ENCODE measurements at regions not wholly inside any gene's neighbourhood (a gene's known extent, or its start where the extent isn't known, plus 50 kb on each side); places are given as distances from the start of the nearest gene placed in this dataset.

DNA sequence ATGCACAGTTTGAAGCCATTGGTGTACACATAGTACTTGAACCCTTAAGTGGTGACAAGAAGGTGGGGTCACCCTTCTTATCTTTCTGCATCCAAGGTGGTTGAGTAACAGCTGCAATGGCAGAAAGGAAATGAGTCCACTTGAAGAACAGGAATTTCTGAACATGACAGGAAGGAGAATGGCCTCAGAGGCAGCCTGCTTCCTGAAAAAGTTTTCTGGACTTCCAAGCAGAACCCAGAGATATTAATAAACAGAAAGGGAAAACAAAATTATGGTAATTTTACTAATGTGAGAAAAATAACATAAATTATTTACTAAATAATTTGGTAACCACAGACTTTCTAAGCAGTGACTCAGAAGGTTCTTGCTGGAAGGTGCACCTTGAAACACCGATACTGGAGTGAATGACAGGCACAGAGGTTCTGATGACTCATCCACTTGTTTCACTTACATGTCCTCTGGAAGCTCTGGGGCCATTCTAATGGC, 119.9 kb upstream of the HS3ST1 start:
- DNase-seq, result peak; percentile 34
- H3K4me1 ChIP-seq (ENCODE audit: control insufficient read depth, insufficient read depth, low read length), result peaks cover 5% of the 10 kb centered on the region
- H3K27me3 ChIP-seq (ENCODE audit: control insufficient read depth, insufficient read depth, low read length), result no peaks in the 10 kb centered on the region
- dilution Hi-C loops (cut with HindIII; ENCODE audit: low sequenced_read_pairs, unreplicated experiment) (no loop called here), intact Hi-C loops (cut with micrococcal nuclease) (no loop called here), in situ Hi-C loops (cut with MboI; ENCODE audit: low sequenced_read_pairs) (no loop called here)
- 0 out of 4 replicates have a peak overlapping the region, but pooled peaks of 1 of the 2 experiments have one; percentile 1 for H4K8ac ChIP-seq (ENCODE audit: low read depth in 2 of 2, low read length in 2 of 2)
- H3K18ac ChIP-seq (ENCODE audit: low read depth, low read length), result peak overlapping the region; percentile 53
- no peak overlapping the region for H4K91ac ChIP-seq (ENCODE audit: insufficient read depth, low read depth, low read length)
- no peak overlapping the region for H2BK15ac ChIP-seq (ENCODE audit: low read depth, low read length)
- no peak overlapping the region for H3K27ac ChIP-seq (ENCODE audit: insufficient read depth, low read length)
- ChIA-PET POLR2A (ENCODE audit: unreplicated experiment) (no interaction called here), CTCF (interaction anchor here (1.0 kb wide), 1 partner anchor 11 kb away, joined by 3 read pairs; no protein-coding TSS in a partner anchor)
- ATAC-seq (ENCODE audit: low read depth), result no peak
- peak overlapping the region; percentile 43; the same call in 1 of the 2 replicates for H2AK5ac ChIP-seq (ENCODE audit: low read depth, low read length)
- H3K14ac ChIP-seq (replicated peaks; ENCODE audit: low read depth, low read length), result no peak overlapping the region
- no peak overlapping the region for H2BK5ac ChIP-seq (ENCODE audit: low read depth, low read length, poor library complexity, severe bottlenecking)
- no peaks in the 10 kb centered on the region for H3K9me3 ChIP-seq (ENCODE audit: control insufficient read depth, insufficient read depth, low read length)
- no peak overlapping the region for H3K56ac ChIP-seq (ENCODE audit: extremely low read depth, insufficient read depth, low read length)
- H2AK9ac ChIP-seq (replicated peaks; ENCODE audit: low read depth, low read length, poor library complexity), result no peak overlapping the region
- no CpG with 5 or more reads among the region's 1 CpG for WGBS, 2 experiments (ENCODE audit: extremely low coverage in 2 of 2, insufficient read length in 1 of 2)
- BruUV-seq (replicated peaks), result no TSS peak
- no peaks in the 10 kb centered on the region for H3K79me1 ChIP-seq (ENCODE audit: low read depth in 1 of 2, low read length in 2 of 2)
- no peak overlapping the region for H3K9ac ChIP-seq (ENCODE audit: low read depth, low read length)
- no peak overlapping the region for H3K23ac ChIP-seq (ENCODE audit: low read depth, low read length)
- H3K4me2 ChIP-seq (ENCODE audit: low read depth, low read length), result no peak overlapping the region
- H2BK20ac ChIP-seq (ENCODE audit: low read depth, low read length), result no peak overlapping the region
- no peak overlapping the region for H3K4me3 ChIP-seq (ENCODE audit: insufficient read depth, low read depth, low read length)
- H3K9me1 ChIP-seq (ENCODE audit: insufficient read depth, low read length), result 0 out of 2 replicates have a peak, but pooled peaks cover 2% of the 10 kb centered on the region
- H2AFZ ChIP-seq (replicated peaks; ENCODE audit: low read length, poor library complexity), result no peak overlapping the region
- H4K5ac ChIP-seq (ENCODE audit: low read depth, low read length), result no peak overlapping the region
- H3K4ac ChIP-seq (ENCODE audit: low read depth, low read length), result no peak overlapping the region
- TF ChIP-seq RAD21 (IDR thresholded peaks at IDR 0.05; ENCODE audit: low read length) (no peak), FOS (IDR thresholded peaks at IDR 0.05; ENCODE audit: low read depth, low read length) (peak; percentile 51; the same call in 1 of the 2 replicates)
- H2BK120ac ChIP-seq (ENCODE audit: low read depth, low read length), result no peak overlapping the region
- no peaks in the 10 kb centered on the region for H3K36me3 ChIP-seq (ENCODE audit: control insufficient read depth, insufficient read depth, low read length)
- H4K20me1 ChIP-seq (ENCODE audit: insufficient read depth, low read length), result no peaks in the 10 kb centered on the region
